ENCODE measurements at regions not wholly inside any gene's neighbourhood (a gene's known extent, or its start where the extent isn't known, plus 50 kb on each side); places are given as distances from the start of the nearest gene placed in this dataset.

DNA sequence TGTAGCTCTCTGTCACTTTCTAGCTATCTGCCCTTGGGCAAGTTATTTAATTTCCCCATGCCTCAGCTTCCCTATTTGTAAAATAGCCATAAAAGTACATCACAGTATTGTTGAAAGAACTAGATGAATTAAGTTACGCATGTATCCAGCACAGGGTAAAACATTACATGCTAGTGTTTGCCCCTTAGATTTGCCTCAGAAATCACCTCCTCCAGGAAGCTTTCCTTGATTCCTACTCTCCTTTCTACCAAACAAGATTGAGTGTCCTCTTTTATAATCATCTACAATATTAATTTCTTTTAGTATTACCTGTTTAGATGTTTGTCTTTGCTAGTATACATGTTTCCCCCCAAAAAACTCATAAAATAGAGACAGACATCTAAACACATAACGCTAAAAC lies 369.5 kb downstream of the GBA3 start:
- Histone ChIP-seq H3K4me1 (ENCODE audit: control insufficient read depth, low read length) (no peaks in the 10 kb centered on the region), H3K27ac (ENCODE audit: low read depth, low read length) (no peak overlapping the region), H4K20me1 (ENCODE audit: control insufficient read depth, insufficient read depth, low read depth, low read length) (no peaks in the 10 kb centered on the region), H3K4me2 (ENCODE audit: low read length) (no peak overlapping the region), H3K4me3 (ENCODE audit: low read length) (no peak overlapping the region), H3F3A (ENCODE audit: control insufficient read depth, insufficient read depth) (no peaks in the 10 kb centered on the region), H3K9me2 (replicated peaks; ENCODE audit: control insufficient read depth, low read length) (no peaks in the 10 kb centered on the region), H3K79me2 (ENCODE audit: control insufficient read depth, low read length) (no peaks in the 10 kb centered on the region), H3K9me3 (ENCODE audit: control insufficient read depth, insufficient read depth, low read length) (no peaks in the 10 kb centered on the region), H3K27me3 (ENCODE audit: control insufficient read depth, low read length) (no peaks in the 10 kb centered on the region), H3K36me3 (ENCODE audit: control insufficient read depth, low read length) (no peaks in the 10 kb centered on the region)
- TF ChIP-seq EZH2phosphoT487 (IDR thresholded peaks at IDR 0.05; ENCODE audit: borderline replicate concordance, low read length), result no peak
- TF ChIP-seq, protein P1, sequence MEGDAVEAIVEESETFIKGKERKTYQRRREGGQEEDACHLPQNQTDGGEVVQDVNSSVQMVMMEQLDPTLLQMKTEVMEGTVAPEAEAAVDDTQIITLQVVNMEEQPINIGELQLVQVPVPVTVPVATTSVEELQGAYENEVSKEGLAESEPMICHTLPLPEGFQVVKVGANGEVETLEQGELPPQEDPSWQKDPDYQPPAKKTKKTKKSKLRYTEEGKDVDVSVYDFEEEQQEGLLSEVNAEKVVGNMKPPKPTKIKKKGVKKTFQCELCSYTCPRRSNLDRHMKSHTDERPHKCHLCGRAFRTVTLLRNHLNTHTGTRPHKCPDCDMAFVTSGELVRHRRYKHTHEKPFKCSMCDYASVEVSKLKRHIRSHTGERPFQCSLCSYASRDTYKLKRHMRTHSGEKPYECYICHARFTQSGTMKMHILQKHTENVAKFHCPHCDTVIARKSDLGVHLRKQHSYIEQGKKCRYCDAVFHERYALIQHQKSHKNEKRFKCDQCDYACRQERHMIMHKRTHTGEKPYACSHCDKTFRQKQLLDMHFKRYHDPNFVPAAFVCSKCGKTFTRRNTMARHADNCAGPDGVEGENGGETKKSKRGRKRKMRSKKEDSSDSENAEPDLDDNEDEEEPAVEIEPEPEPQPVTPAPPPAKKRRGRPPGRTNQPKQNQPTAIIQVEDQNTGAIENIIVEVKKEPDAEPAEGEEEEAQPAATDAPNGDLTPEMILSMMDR (IDR thresholded peaks at IDR 0.05; ENCODE audit: low read depth, low read length, poor library complexity, severe bottlenecking), result no peak

DNA sequence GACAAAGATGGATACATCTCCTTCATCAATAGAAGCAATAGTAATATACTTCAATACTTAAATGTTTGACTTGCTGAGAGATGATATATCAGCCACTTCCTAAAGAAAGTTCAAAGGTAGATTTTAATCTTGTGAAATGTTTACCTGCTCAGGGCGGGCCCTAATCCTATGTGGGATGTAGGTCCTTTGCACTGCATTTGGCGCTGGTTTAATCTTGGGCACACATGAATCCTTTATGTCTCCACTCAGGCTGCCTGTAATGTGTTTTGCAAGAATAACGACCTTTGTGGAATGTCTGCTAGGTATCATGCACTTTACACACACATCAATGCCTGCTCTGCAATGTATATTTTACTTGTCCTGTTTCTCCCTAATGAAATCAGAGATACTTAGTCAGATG lies 368.7 kb downstream of the GBA3 start:
- H4K20me1 ChIP-seq (ENCODE audit: control insufficient read depth, insufficient read depth, low read depth, low read length), result no peaks in the 10 kb centered on the region
- H3K9me2 ChIP-seq (replicated peaks; ENCODE audit: control insufficient read depth, low read length), result no peaks in the 10 kb centered on the region
- H3K36me3 ChIP-seq (ENCODE audit: control insufficient read depth, low read length), result no peaks in the 10 kb centered on the region
- no peaks in the 10 kb centered on the region for H3K9me3 ChIP-seq (ENCODE audit: control insufficient read depth, insufficient read depth, low read length)
- H3K79me2 ChIP-seq (ENCODE audit: control insufficient read depth, low read length), result no peaks in the 10 kb centered on the region
- TF ChIP-seq, protein P1 (IDR thresholded peaks at IDR 0.05; ENCODE audit: low read depth, low read length, poor library complexity, severe bottlenecking), result no peak
- no peak for TF ChIP-seq EZH2phosphoT487 (IDR thresholded peaks at IDR 0.05; ENCODE audit: borderline replicate concordance, low read length)
- H3K27ac ChIP-seq (ENCODE audit: low read depth, low read length), result no peak overlapping the region
- no peaks in the 10 kb centered on the region for H3F3A ChIP-seq (ENCODE audit: control insufficient read depth, insufficient read depth)
- H3K4me3 ChIP-seq (ENCODE audit: low read length), result no peak overlapping the region
- H3K4me2 ChIP-seq (ENCODE audit: low read length), result no peak overlapping the region
- H3K4me1 ChIP-seq (ENCODE audit: control insufficient read depth, low read length), result no peaks in the 10 kb centered on the region
- H3K27me3 ChIP-seq (ENCODE audit: control insufficient read depth, low read length), result no peaks in the 10 kb centered on the region

DNA sequence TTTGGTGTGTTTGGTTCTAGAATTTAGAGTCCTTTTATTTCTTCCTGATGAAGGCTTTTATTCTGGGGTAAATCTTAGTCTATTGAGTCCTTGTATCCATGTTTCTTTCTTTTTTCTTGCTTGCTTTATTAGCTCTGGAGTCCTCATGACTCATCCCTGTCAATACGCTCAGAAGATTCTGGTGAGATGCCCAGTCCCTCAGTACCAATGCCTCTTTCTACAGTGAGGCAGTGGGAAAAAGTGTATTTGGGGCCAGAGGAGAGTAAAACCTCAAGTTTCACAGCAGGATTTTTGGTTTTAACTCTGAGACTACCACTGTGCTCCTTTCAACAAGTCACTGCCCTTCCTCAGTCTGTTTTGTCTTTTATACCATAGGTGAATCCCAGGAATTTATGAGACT lies 368.0 kb downstream of the GBA3 start:
- Histone ChIP-seq H3K9me2 (replicated peaks; ENCODE audit: control insufficient read depth, low read length) (no peaks in the 10 kb centered on the region), H3K79me2 (ENCODE audit: control insufficient read depth, low read length) (no peaks in the 10 kb centered on the region), H3K36me3 (ENCODE audit: control insufficient read depth, low read length) (no peaks in the 10 kb centered on the region), H3K4me3 (ENCODE audit: low read length) (no peak overlapping the region), H3F3A (ENCODE audit: control insufficient read depth, insufficient read depth) (no peaks in the 10 kb centered on the region), H3K27ac (ENCODE audit: low read depth, low read length) (no peak overlapping the region), H3K27me3 (ENCODE audit: control insufficient read depth, low read length) (no peaks in the 10 kb centered on the region), H4K20me1 (ENCODE audit: control insufficient read depth, insufficient read depth, low read depth, low read length) (no peaks in the 10 kb centered on the region), H3K4me1 (ENCODE audit: control insufficient read depth, low read length) (no peaks in the 10 kb centered on the region), H3K9me3 (ENCODE audit: control insufficient read depth, insufficient read depth, low read length) (no peaks in the 10 kb centered on the region), H3K4me2 (ENCODE audit: low read length) (no peak overlapping the region)
- TF ChIP-seq, protein P1 (IDR thresholded peaks at IDR 0.05; ENCODE audit: low read depth, low read length, poor library complexity, severe bottlenecking), result no peak
- no peak for TF ChIP-seq EZH2phosphoT487 (IDR thresholded peaks at IDR 0.05; ENCODE audit: borderline replicate concordance, low read length)
